Muscle layer of colon (tissue), 2 donors: ENCODE measurements at regions not wholly inside any gene's neighbourhood (a gene's known extent, or its start where the extent isn't known, plus 50 kb on each side); places are given as distances from the start of the nearest gene placed in this dataset.
"Not testable (repeated sequence)": the region's sequence is repeated elsewhere in the genome, so short reads cannot be mapped to it uniquely, and the experiment has no call there.

ENCODE experiments used
- H3K27ac ChIP-seq: one replicate; pipeline ENCODE4 v1.7.0; 2013; ENCODE audit warnings: low read depth, mild to moderate bottlenecking, low read length, moderate library complexity
- H3K27me3 ChIP-seq, 2 donors: one replicate each; pipeline ENCODE4 v1.7.0; 2013; ENCODE audit warnings: low read length in 2 of 2, mild to moderate bottlenecking in 2 of 2; ENCODE audit not compliant: insufficient read depth in 2 of 2, control insufficient read depth in 1 of 2
- H3K36me3 ChIP-seq: one replicate; pipeline ENCODE4 v1.7.0; 2013; ENCODE audit warnings: mild to moderate bottlenecking, low read length; ENCODE audit not compliant: insufficient read depth
- H3K4me1 ChIP-seq: one replicate; pipeline ENCODE4 v1.7.0; 2013; ENCODE audit warnings: mild to moderate bottlenecking, low read length; ENCODE audit not compliant: insufficient read depth
- H3K4me3 ChIP-seq, 2 donors: one replicate each; pipeline ENCODE4 v1.7.0; 2013; ENCODE audit warnings: low read length in 2 of 2, low read depth in 1 of 2, mild to moderate bottlenecking in 1 of 2, moderate library complexity in 1 of 2
- H3K9ac ChIP-seq: one replicate; pipeline ENCODE4 v1.7.0; 2013; ENCODE audit warnings: low read length
- H3K9me3 ChIP-seq: one replicate; pipeline ENCODE4 v1.7.0; 2013; ENCODE audit warnings: mild to moderate bottlenecking, low read length
- donor health status: abdominal sarcoma.
- donor health status: Adenocarcinoma of cecum.

DNA sequence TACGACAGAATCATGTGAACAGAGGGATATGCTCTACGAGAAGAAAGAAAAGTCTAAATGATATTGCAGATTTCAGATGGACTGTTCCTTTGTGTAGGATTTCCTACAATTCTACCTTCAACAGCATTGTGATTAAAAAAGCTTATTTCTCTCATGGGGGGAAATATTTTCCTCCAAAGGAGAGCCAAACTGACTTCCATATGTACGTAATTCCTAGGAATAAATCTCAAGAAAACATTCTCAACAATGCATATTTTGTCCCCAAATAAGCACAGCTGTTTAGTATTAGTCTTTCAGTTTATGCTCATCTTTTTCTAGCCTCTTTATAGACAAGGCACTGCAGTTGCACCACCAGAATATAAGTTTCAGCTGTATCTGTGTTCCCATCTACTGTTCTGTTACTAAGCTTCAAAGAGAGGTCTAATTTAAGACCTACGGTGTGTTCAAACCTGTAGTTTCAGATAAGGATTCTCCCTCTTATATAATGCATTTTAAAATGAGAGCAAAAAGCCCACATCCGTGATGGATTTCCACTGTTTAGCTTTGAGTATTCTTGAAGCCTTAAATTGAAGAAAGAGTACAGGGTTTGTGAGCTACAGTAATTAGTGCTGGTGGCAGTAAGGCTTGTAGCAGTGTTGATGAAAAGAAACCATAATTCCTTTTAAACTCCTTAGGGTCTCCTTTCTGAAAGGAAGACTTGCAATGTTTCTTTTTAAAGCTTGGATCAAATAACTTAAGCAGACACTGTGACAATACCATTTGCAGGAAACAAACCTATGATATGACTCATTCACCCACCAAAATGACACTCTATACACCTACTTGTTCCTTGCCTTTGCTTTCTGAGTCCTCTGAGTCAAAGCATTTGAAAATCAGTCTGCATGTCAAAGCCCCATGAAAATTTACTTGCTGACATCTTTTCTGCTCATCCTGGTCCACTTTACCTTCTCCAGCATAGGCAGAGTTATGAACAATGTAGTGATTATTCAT is 754.1 kb downstream of the NOVA1 start:
- no peak overlapping the region for H3K4me3 ChIP-seq
- H3K9ac ChIP-seq, result no peak overlapping the region
- H3K27ac ChIP-seq, result no peak overlapping the region
- no peaks in the 10 kb centered on the region for H3K4me1 ChIP-seq
- no peaks in the 10 kb centered on the region for H3K36me3 ChIP-seq
- H3K27me3 ChIP-seq, result no peaks in the 10 kb centered on the region
- H3K9me3 ChIP-seq, result no peaks in the 10 kb centered on the region

- Histone ChIP-seq H3K27me3 (no peaks in the 10 kb centered on the region), H3K36me3 (no peaks in the 10 kb centered on the region), H3K4me3 (no peak overlapping the region), H3K4me1 (no peaks in the 10 kb centered on the region), H3K9ac (no peak overlapping the region), H3K27ac (no peak overlapping the region), H3K9me3 (no peaks in the 10 kb centered on the region)
Measured at GRCh38 chr14:25841226-25841625, 756.6 kb downstream of the NOVA1 start.

DNA sequence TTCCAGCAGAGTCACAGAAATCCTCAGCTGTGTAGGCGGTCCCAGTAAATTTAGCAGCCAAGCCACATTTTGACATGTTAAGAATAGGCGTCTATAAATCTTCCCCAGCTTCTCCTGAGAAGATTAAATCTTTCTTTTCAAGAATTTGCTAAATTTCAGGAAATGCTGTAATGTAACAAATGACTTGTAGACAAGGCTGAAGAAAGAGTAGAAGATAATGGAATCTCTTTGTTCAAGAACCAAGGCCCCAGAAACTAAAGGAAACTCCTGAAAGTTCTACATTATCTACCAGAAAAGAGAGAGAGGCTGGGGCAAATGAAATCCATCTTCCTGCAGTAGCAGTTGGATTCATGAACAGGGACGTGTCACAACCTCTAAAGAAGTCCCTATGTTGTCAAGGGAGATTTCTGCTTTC is 760.3 kb downstream of the NOVA1 start:
- Histone ChIP-seq H3K4me3 (no peak overlapping the region), H3K4me1 (peaks cover 16% of the 10 kb centered on the region), H3K9ac (no peak overlapping the region), H3K9me3 (no peaks in the 10 kb centered on the region), H3K27me3 (no peaks in the 10 kb centered on the region), H3K36me3 (no peaks in the 10 kb centered on the region), H3K27ac (no peak overlapping the region)

DNA sequence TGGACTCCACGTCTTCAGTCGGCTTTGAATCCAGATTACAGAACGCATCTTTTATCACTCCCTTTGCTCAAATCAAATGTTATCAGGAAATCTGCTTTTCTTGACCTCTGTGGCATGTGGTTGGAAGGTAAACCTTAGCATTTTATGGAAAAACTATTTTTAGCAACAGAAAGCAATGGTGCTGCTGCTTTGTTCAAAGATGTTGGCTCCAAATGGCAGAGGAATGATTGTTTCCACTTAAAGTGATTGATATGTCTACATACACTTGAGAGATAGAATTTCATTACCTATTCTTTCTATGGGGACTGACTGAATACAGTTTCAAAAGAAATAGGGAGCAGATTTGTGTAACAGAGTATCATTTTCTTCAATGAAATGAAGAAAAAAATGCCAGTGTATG is 761.2 kb downstream of the NOVA1 start:
- no peaks in the 10 kb centered on the region for H3K27me3 ChIP-seq
- no peak overlapping the region for H3K4me3 ChIP-seq
- H3K9me3 ChIP-seq, result no peaks in the 10 kb centered on the region
- H3K27ac ChIP-seq, result no peak overlapping the region
- H3K4me1 ChIP-seq, result peaks cover 16% of the 10 kb centered on the region
- H3K36me3 ChIP-seq, result no peaks in the 10 kb centered on the region
- H3K9ac ChIP-seq, result no peak overlapping the region

GRCh38 chr14:25833341-25834126 is 764.3 kb downstream of the NOVA1 start:
- Histone ChIP-seq H3K27ac (no peak overlapping the region), H3K36me3 (no peaks in the 10 kb centered on the region), H3K4me3 (no peak overlapping the region), H3K9me3 (no peaks in the 10 kb centered on the region), H3K9ac (no peak overlapping the region), H3K4me1 (peaks cover 16% of the 10 kb centered on the region), H3K27me3 (no peaks in the 10 kb centered on the region)

- Histone ChIP-seq H3K9me3 (no peaks in the 10 kb centered on the region), H3K4me3 (no peak overlapping the region), H3K36me3 (no peaks in the 10 kb centered on the region), H3K27me3 (no peaks in the 10 kb centered on the region), H3K9ac (no peak overlapping the region), H3K4me1 (peaks cover 16% of the 10 kb centered on the region), H3K27ac (no peak overlapping the region)
Measured at GRCh38 chr14:25832585-25832984, 765.2 kb downstream of the NOVA1 start.

DNA sequence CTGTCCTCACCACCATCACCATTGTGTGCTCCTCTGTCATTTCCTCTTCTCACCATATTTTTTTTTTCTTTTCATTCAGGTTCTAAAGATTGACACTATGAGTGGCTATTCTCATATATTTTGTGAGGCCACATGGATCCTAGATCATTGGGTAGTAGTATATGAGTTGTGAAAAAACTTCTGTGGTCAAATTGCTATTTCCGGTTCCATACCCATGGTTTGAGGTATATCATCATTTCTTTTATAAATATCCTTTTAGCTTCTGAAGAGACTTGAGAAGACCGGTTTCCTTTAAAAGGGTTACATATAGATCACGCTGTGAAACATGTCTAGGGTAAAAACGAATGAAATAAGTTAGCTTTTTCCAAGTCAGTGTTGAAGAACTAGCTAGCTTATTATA is 769.3 kb downstream of the NOVA1 start:
- H3K9ac ChIP-seq, result no peak overlapping the region
- no peaks in the 10 kb centered on the region for H3K9me3 ChIP-seq
- no peak overlapping the region for H3K4me3 ChIP-seq
- H3K36me3 ChIP-seq, result no peaks in the 10 kb centered on the region
- no peaks in the 10 kb centered on the region for H3K4me1 ChIP-seq
- H3K27ac ChIP-seq, result no peak overlapping the region
- no peaks in the 10 kb centered on the region for H3K27me3 ChIP-seq

GRCh38 chr14:25826105-25826504 is 771.7 kb downstream of the NOVA1 start:
- H3K9ac ChIP-seq, result no peak overlapping the region
- no peak overlapping the region for H3K27ac ChIP-seq
- H3K36me3 ChIP-seq, result no peaks in the 10 kb centered on the region
- no peaks in the 10 kb centered on the region for H3K4me1 ChIP-seq
- H3K27me3 ChIP-seq, result no peaks in the 10 kb centered on the region
- no peak overlapping the region for H3K4me3 ChIP-seq
- no peaks in the 10 kb centered on the region for H3K9me3 ChIP-seq

DNA sequence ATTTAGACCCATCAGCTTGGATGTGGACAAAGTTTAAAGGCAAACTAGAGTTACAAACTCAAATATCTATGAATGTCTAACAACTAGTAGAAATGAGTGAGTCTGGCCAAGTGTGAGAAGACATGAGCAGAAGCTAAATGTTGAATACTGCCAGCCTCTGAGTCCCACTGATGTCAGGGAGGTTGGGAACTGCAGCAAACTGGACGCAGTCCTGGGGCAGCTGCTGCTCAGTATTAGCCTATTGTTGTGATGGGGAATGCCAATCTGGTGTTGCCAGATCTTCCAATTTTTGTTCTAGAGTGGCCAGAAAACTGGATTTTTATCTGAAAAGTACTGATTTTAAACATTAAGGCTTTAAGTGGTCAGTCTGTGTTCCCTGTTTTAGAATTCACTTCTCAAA is 770.4 kb upstream of the STXBP6 start:
- Histone ChIP-seq H3K4me1 (no peaks in the 10 kb centered on the region), H3K9ac (no peak overlapping the region), H3K27ac (no peak overlapping the region), H3K36me3 (no peaks in the 10 kb centered on the region), H3K9me3 (no peaks in the 10 kb centered on the region), H3K4me3 (no peak overlapping the region), H3K27me3 (no peaks in the 10 kb centered on the region)

- not testable (repeated sequence) for H3K4me3 ChIP-seq, H3K9ac ChIP-seq, H3K4me1 ChIP-seq, H3K36me3 ChIP-seq, H3K27me3 ChIP-seq, H3K9me3 ChIP-seq, H3K27ac ChIP-seq
Measured at GRCh38 chr14:25814622-25815021, 764.7 kb upstream of the STXBP6 start.

DNA sequence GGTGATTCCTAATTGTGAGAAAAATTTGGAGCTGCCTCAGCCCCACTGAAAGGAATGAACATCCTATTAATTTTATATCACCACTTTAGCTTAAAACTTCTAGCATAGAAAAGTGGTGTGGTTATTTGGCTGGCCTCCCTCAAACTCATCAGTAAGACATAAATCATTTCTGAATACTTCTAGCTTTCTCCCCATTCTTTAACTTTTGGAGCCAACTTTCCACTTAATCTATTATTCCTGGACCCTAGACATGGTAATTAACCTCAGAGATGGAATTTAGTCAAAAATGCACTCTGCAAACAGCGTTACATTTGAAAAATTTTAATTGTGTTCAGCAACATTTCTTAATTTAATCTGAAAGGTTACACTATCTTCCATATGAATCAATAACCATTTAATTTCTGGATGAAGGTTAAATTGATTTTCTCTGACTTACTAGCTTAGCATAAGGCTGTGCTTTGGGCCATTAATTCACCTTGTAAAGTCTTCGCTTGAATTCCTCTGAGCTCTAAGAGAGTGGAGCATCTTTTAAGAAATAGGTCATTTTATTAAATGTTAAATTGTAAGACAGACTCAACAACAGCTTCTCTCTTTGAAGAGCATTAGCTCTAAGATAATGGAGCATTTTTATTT is 753.6 kb upstream of the STXBP6 start:
- Histone ChIP-seq H3K27ac (no peak overlapping the region), H3K9me3 (no peaks in the 10 kb centered on the region), H3K36me3 (no peaks in the 10 kb centered on the region), H3K4me3 (no peak overlapping the region), H3K9ac (no peak overlapping the region), H3K27me3 (no peaks in the 10 kb centered on the region), H3K4me1 (no peaks in the 10 kb centered on the region)
